ENCODE measurements at regions not wholly inside any gene's neighbourhood (a gene's known extent, or its start where the extent isn't known, plus 50 kb on each side); places are given as distances from the start of the nearest gene placed in this dataset.

DNA sequence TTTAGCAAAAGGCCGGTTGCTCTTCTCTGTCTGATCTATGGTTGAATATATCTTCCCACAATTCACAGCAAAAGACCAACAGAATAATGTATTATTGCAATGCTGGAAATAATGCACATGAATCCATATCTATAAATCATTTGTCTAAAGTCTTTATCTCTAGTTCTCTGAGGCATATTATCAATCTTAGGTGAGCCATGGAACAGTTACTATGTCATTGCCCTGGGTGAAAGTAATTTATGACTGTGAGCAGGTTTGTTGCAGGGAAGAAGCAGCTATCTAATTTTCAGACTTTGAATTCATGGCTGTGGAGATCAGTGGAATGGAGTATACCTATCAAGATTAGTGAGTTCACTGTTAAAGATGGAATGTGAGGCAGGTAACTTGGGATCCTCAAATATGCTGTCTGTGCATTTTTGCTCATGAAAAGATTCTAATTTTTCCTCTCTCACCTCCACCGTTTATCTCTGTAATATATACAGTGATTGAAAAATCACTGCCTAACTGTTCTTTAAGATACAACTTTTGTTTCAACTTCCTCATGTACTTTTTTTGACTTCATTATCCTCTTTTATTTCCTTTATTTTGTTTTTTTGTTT is 256.8 kb upstream of the ARSJ start:
- H3K27me3 ChIP-seq: no peaks in the 10 kb centered on the region
- H2AFZ ChIP-seq: no peak overlapping the region
- no peak overlapping the region for H3K4me3 ChIP-seq
- no peaks in the 10 kb centered on the region for H3K9me3 ChIP-seq (ENCODE audit: low read depth)
- no peak overlapping the region for H3K4me2 ChIP-seq
- H4K20me1 ChIP-seq (ENCODE audit: insufficient read depth, poor library complexity, severe bottlenecking): no peaks in the 10 kb centered on the region
- no peak overlapping the region for H3K27ac ChIP-seq
- no peaks in the 10 kb centered on the region for H3K4me1 ChIP-seq (ENCODE audit: insufficient read depth)
- H3K36me3 ChIP-seq (replicated peaks; ENCODE audit: insufficient read depth, low read depth): no peaks in the 10 kb centered on the region
- no peaks in the 10 kb centered on the region for H3K9me2 ChIP-seq (replicated peaks; ENCODE audit: insufficient read depth)
- H3K79me2 ChIP-seq: no peaks in the 10 kb centered on the region
- no peak for DNase-seq (ENCODE audit: low spot score)
- 90% methylated on average over 2 of the region's 2 CpGs for WGBS (ENCODE audit: low lambda C conversion rate, missing lambda C conversion rate)
- no peak for TF ChIP-seq EZH2phosphoT487 (IDR thresholded peaks at IDR 0.05; ENCODE audit: low read depth, severe bottlenecking, unreplicated experiment)

DNA sequence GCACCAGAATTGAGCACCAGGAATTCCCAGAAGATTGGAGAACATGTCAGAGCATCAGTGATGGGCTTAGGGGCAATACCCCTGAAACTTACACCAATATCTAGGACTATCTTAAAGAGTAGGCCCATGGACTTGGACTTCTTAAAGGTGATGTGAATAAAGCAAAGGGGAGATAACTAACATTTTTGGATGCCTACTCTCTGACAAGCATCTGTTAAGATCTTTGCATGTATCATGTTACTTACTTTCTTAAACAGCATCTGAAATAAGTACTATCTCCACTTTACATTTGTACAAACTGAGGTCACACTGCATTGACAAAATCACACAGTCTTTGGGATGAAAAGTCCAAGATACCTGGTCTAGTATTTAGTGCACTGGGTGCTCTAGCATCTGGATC is 258.6 kb upstream of the ARSJ start:
- Histone ChIP-seq H3K9me2 (replicated peaks; ENCODE audit: insufficient read depth) (no peaks in the 10 kb centered on the region), H3K79me2 (no peaks in the 10 kb centered on the region), H3K9me3 (ENCODE audit: low read depth) (no peaks in the 10 kb centered on the region), H3K27ac (no peak overlapping the region), H3K4me1 (ENCODE audit: insufficient read depth) (no peaks in the 10 kb centered on the region), H3K4me3 (no peak overlapping the region), H4K20me1 (ENCODE audit: insufficient read depth, poor library complexity, severe bottlenecking) (no peaks in the 10 kb centered on the region), H3K36me3 (replicated peaks; ENCODE audit: insufficient read depth, low read depth) (no peaks in the 10 kb centered on the region), H3K27me3 (no peaks in the 10 kb centered on the region), H3K4me2 (no peak overlapping the region), H2AFZ (no peak overlapping the region)
- DNase-seq (ENCODE audit: low spot score): no peak
- no peak for TF ChIP-seq EZH2phosphoT487 (IDR thresholded peaks at IDR 0.05; ENCODE audit: low read depth, severe bottlenecking, unreplicated experiment)
- TF ChIP-seq EZH2 (IDR thresholded peaks at IDR 0.05; ENCODE audit: borderline replicate concordance): no peak
- TF ChIP-seq, protein P1, sequence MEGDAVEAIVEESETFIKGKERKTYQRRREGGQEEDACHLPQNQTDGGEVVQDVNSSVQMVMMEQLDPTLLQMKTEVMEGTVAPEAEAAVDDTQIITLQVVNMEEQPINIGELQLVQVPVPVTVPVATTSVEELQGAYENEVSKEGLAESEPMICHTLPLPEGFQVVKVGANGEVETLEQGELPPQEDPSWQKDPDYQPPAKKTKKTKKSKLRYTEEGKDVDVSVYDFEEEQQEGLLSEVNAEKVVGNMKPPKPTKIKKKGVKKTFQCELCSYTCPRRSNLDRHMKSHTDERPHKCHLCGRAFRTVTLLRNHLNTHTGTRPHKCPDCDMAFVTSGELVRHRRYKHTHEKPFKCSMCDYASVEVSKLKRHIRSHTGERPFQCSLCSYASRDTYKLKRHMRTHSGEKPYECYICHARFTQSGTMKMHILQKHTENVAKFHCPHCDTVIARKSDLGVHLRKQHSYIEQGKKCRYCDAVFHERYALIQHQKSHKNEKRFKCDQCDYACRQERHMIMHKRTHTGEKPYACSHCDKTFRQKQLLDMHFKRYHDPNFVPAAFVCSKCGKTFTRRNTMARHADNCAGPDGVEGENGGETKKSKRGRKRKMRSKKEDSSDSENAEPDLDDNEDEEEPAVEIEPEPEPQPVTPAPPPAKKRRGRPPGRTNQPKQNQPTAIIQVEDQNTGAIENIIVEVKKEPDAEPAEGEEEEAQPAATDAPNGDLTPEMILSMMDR (IDR thresholded peaks at IDR 0.05; ENCODE audit: poor library complexity): no peak

DNA sequence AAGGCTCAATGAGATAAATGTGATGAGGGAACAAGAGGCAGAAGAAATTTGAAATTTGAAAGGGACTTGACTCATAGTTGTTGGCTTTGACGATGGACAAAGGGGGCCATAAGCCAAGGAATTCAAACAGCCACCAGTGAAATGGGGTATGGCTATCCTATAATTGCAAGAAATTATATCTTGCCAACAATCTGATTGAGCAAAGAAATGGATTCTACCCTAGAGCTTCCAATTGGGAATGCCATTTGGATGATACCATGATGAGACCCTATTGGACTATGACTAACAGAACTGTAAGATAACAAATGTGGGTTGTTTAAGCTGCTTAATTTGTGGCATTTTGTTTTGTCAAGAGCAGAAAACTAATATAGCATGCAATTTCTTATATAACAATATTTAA is 270.1 kb upstream of the ARSJ start:
- Histone ChIP-seq H3K27me3 (no peaks in the 10 kb centered on the region), H3K36me3 (replicated peaks; ENCODE audit: insufficient read depth, low read depth) (no peaks in the 10 kb centered on the region), H3K27ac (no peak overlapping the region), H3K4me3 (no peak overlapping the region), H2AFZ (no peak overlapping the region), H3K79me2 (no peaks in the 10 kb centered on the region), H4K20me1 (ENCODE audit: insufficient read depth, poor library complexity, severe bottlenecking) (no peaks in the 10 kb centered on the region), H3K4me2 (no peak overlapping the region), H3K4me1 (ENCODE audit: insufficient read depth) (no peaks in the 10 kb centered on the region), H3K9me3 (ENCODE audit: low read depth) (no peaks in the 10 kb centered on the region), H3K9me2 (replicated peaks; ENCODE audit: insufficient read depth) (no peaks in the 10 kb centered on the region)
- WGBS (ENCODE audit: low lambda C conversion rate, missing lambda C conversion rate): 97% methylated on average over 1 of the region's 1 CpG
- no peak for DNase-seq (ENCODE audit: low spot score)
- no peak for TF ChIP-seq EZH2 (IDR thresholded peaks at IDR 0.05; ENCODE audit: borderline replicate concordance)
- TF ChIP-seq, protein P1 (IDR thresholded peaks at IDR 0.05; ENCODE audit: poor library complexity): no peak
- no peak for TF ChIP-seq EZH2phosphoT487 (IDR thresholded peaks at IDR 0.05; ENCODE audit: low read depth, severe bottlenecking, unreplicated experiment)

DNA sequence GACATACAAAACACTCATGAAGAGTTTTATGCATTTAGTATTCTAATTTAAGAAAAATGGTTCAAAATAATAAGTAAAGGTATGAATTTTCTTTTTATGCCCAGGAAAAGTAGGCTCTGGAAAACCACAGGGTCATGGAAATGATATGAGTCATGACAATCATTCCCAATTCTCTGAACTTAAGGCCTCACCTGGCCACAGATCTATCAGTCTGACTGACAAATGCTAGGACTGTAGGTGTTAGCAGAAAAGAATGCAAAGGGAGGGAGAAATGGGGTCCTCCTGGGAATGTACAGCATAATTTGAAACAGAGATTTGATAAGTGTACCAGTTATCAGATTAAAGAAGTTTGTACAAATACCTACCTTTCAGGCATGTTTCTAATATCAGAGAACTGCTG is 270.5 kb upstream of the ARSJ start:
- Histone ChIP-seq H3K9me3 (ENCODE audit: low read depth) (no peaks in the 10 kb centered on the region), H3K4me3 (no peak overlapping the region), H3K4me1 (ENCODE audit: insufficient read depth) (no peaks in the 10 kb centered on the region), H3K9me2 (replicated peaks; ENCODE audit: insufficient read depth) (no peaks in the 10 kb centered on the region), H4K20me1 (ENCODE audit: insufficient read depth, poor library complexity, severe bottlenecking) (no peaks in the 10 kb centered on the region), H3K27me3 (no peaks in the 10 kb centered on the region), H3K27ac (no peak overlapping the region), H2AFZ (no peak overlapping the region), H3K36me3 (replicated peaks; ENCODE audit: insufficient read depth, low read depth) (no peaks in the 10 kb centered on the region), H3K79me2 (no peaks in the 10 kb centered on the region), H3K4me2 (no peak overlapping the region)
- TF ChIP-seq EZH2phosphoT487 (IDR thresholded peaks at IDR 0.05; ENCODE audit: low read depth, severe bottlenecking, unreplicated experiment): no peak
- no peak for TF ChIP-seq EZH2 (IDR thresholded peaks at IDR 0.05; ENCODE audit: borderline replicate concordance)
- TF ChIP-seq, protein P1 (IDR thresholded peaks at IDR 0.05; ENCODE audit: poor library complexity): no peak
- no peak for DNase-seq (ENCODE audit: low spot score)

All from hepatocyte (in vitro differentiated cells).